Endothelial cell of umbilical vein (primary cell): ENCODE measurements at regions not wholly inside any gene's neighbourhood (a gene's known extent, or its start where the extent isn't known, plus 50 kb on each side); places are given as distances from the start of the nearest gene placed in this dataset.

Experiments used
- BruUV-seq: library from RNA; stranded (reverse); fragments of 400-500 nt; replicated peaks from 2 replicates; lab custom pipeline; 2021; lab: Mats Ljungman, UMichigan
- CTCF ChIA-PET: fragments of 300-600, 350-600 bp; sonication (Branson Sonifier 250); formaldehyde crosslinking; loops from one replicate; lab custom pipeline; 2021; ENCODE audit warnings: antibody characterized with exemption, inconsistent platforms; lab: Charles Lee
- POLR2A ChIA-PET: fragments of 300-600, 350-600 bp; sonication (Branson Sonifier 250); formaldehyde crosslinking; loops from one replicate; lab custom pipeline; 2021; ENCODE audit warnings: antibody characterized with exemption, inconsistent platforms; lab: Charles Lee
- DNase-seq: peaks from one replicate; pipeline ENCODE4 v3.0.0-alpha.2; 2011; ENCODE audit warnings: low read depth, low spot score
- FAIRE-seq: peaks from 2 replicates; lab custom pipeline; 2011; peaks lifted over from hg19 to GRCh38; lab: Jason Lieb, UNC
- H2AFZ ChIP-seq: 2 replicates; pipeline ENCODE4 v1.6.0; 2012; ENCODE audit warnings: low read depth, low read length, control low read depth, inconsistent platforms
- H3K27ac ChIP-seq: 2 replicates; pipeline ENCODE4 v1.5.1; 2011; ENCODE audit warnings: low read depth, mild to moderate bottlenecking, control low read depth, low read length, moderate library complexity; ENCODE audit not compliant: insufficient read depth
- H3K27me3 ChIP-seq, 2 experiments: 2 replicates each; pipeline versions ENCODE4 v1.6.0 to v1.6.1; 2011; ENCODE audit warnings: low read length in 2 of 2, mixed read lengths in 1 of 2; ENCODE audit not compliant: control insufficient read depth in 2 of 2, insufficient read depth in 2 of 2
- H3K36me3 ChIP-seq, 2 experiments: 2 replicates in 1 of 2; 3 replicates in 1 of 2; pipeline ENCODE4 v1.5.1; 2011; ENCODE audit warnings: low read length in 2 of 2, mild to moderate bottlenecking in 1 of 2, moderate library complexity in 1 of 2; ENCODE audit not compliant: control insufficient read depth in 2 of 2, insufficient read depth in 2 of 2; ENCODE audit errors: extremely low read depth in 1 of 2
- H3K4me1 ChIP-seq: 3 replicates; pipeline ENCODE4 v1.5.1; 2011; ENCODE audit warnings: mild to moderate bottlenecking, low read length; ENCODE audit not compliant: control insufficient read depth, insufficient read depth; ENCODE audit errors: extremely low read depth
- H3K4me2 ChIP-seq: 2 replicates; pipeline ENCODE4 v1.6.1; 2011; ENCODE audit warnings: low read length, control low read depth, mixed read lengths; ENCODE audit not compliant: insufficient read depth
- H3K4me3 ChIP-seq, 3 experiments: fragments of 200-600 bp in 1 of 3; sonication (generic), shearing (Covaris generic) in 1 of 3; replicated peaks in 1 of 3; 2 replicates each; pipeline ENCODE4 v1.5.1; 2011 to 2016; ENCODE audit warnings: control low read depth in 3 of 3, low read length in 3 of 3, mild to moderate bottlenecking in 2 of 3, inconsistent platforms in 1 of 3, low read depth in 1 of 3, moderate library complexity in 1 of 3; ENCODE audit not compliant: insufficient read depth in 1 of 3
- H3K79me2 ChIP-seq: 2 replicates; pipeline ENCODE4 v1.6.0; 2012; ENCODE audit warnings: low read length, inconsistent platforms; ENCODE audit not compliant: control insufficient read depth, insufficient read depth
- H3K9ac ChIP-seq: replicated peaks from 2 replicates; pipeline ENCODE3; 2011; ENCODE audit warnings: low read length, control low read depth; ENCODE audit not compliant: insufficient read depth; ENCODE audit errors: extremely low read depth
- H3K9me1 ChIP-seq: replicated peaks from 3 replicates; pipeline ENCODE4 v1.6.0; 2011; ENCODE audit warnings: mild to moderate bottlenecking, low read length; ENCODE audit not compliant: control insufficient read depth, insufficient read depth; ENCODE audit errors: extremely low read depth
- H3K9me3 ChIP-seq: replicated peaks from 2 replicates; pipeline ENCODE4 v1.5.1; 2012; ENCODE audit warnings: low read length, inconsistent platforms; ENCODE audit not compliant: control insufficient read depth, insufficient read depth
- H4K20me1 ChIP-seq: replicated peaks from 2 replicates; pipeline ENCODE3; 2011; ENCODE audit warnings: mild to moderate bottlenecking, low read length; ENCODE audit not compliant: control insufficient read depth, insufficient read depth; ENCODE audit errors: extremely low read depth
- CTCF ChIP-seq, 2 donors: IDR thresholded peaks; 1 replicate in 1 of 2; 2 replicates in 1 of 2; pipeline ENCODE4 v1.5.1; 2011; ENCODE audit warnings: low read length in 2 of 2, mild to moderate bottlenecking in 2 of 2, moderate library complexity in 2 of 2, control low read depth in 1 of 2, inconsistent platforms in 1 of 2, low read depth in 1 of 2; ENCODE audit not compliant: insufficient read depth in 1 of 2; ENCODE audit errors: extremely low read depth in 1 of 2
- EZH2 ChIP-seq: IDR thresholded peaks from 2 replicates; pipeline ENCODE4 v1.6.1; 2012; ENCODE audit warnings: borderline replicate concordance, low read depth, mild to moderate bottlenecking, moderate library complexity, low read length, inconsistent platforms; ENCODE audit not compliant: severe bottlenecking
- FOS ChIP-seq: IDR thresholded peaks from 2 replicates; pipeline ENCODE4 v1.6.1; 2011; ENCODE audit warnings: mild to moderate bottlenecking, low read length, moderate library complexity, borderline replicate concordance; ENCODE audit not compliant: insufficient read depth
- GATA2 ChIP-seq: IDR thresholded peaks from 2 replicates; pipeline ENCODE4 v1.7.0; 2011; ENCODE audit warnings: low read depth, mild to moderate bottlenecking, moderate library complexity, mixed read lengths, low read length; ENCODE audit not compliant: insufficient read length, insufficient read depth
- JUN ChIP-seq: IDR thresholded peaks from 2 replicates; pipeline ENCODE4 v1.6.1; 2011; ENCODE audit warnings: borderline replicate concordance, low read depth; ENCODE audit not compliant: insufficient read length, insufficient read depth
- MAX ChIP-seq: IDR thresholded peaks from 2 replicates; pipeline ENCODE4 v1.6.1; 2011; ENCODE audit not compliant: insufficient read depth, insufficient read length
- MYC ChIP-seq: IDR thresholded peaks from one replicate; pipeline ENCODE4 v1.6.1; 2011; ENCODE audit warnings: mild to moderate bottlenecking, low read depth, low read length
- POLR2A ChIP-seq: IDR thresholded peaks from 2 replicates; pipeline ENCODE4 v1.6.1; 2012; ENCODE audit warnings: low read depth, mild to moderate bottlenecking, control low read depth, low read length
- POLR2AphosphoS5 ChIP-seq: IDR thresholded peaks from 2 replicates; pipeline ENCODE4 v1.6.1; 2012; ENCODE audit warnings: low read depth, mild to moderate bottlenecking, control low read depth, low read length, moderate library complexity; ENCODE audit not compliant: insufficient read depth
- dilution Hi-C: fragments of 300-500 bp; cut with MboI; formaldehyde crosslinking; loops from one replicate; pipeline ENCODE4 v1.15.0; 2019; ENCODE audit warnings: low sequenced_read_pairs; ENCODE audit not compliant: extremely low pct_ligation_motif_present
- intact Hi-C: fragments of 100-400 bp; cut with micrococcal nuclease; formaldehyde crosslinking; loops from one replicate; pipeline ENCODE4 v1.10.0; 2022

- Histone ChIP-seq H3K9ac (no peak overlapping the region), H3K79me2 (no peaks in the 10 kb centered on the region), H3K36me3 (no peaks in the 10 kb centered on the region), H3K9me3 (no peaks in the 10 kb centered on the region), H3K4me1 (no peaks in the 10 kb centered on the region), H3K9me1 (no peaks in the 10 kb centered on the region), H3K4me3 (no peak overlapping the region), H3K4me2 (no peak overlapping the region), H3K27ac (no peak overlapping the region), H2AFZ (no peak overlapping the region), H3K27me3 (no peaks in the 10 kb centered on the region), H4K20me1 (no peaks in the 10 kb centered on the region)
- FAIRE-seq, result no peak
- ChIA-PET POLR2A (no interaction called here), CTCF (interaction anchor here (0.6 kb wide), 1 partner anchor 267 kb away, joined by 3 read pairs; no protein-coding TSS in a partner anchor)
- DNase-seq, result no peak
- intact Hi-C loops (no loop called here), dilution Hi-C loops (no loop called here)
- BruUV-seq, result no TSS peak
- TF ChIP-seq EZH2 (no peak), POLR2A (no peak), MAX (no peak), JUN (no peak), FOS (no peak), GATA2 (no peak), POLR2AphosphoS5 (no peak), MYC (no peak), CTCF (IDR thresholded peaks at IDR 0.05; ENCODE audit: extremely low read depth in 1 of 2, insufficient read depth in 1 of 2, low read depth in 1 of 2, low read length in 2 of 2) (no peak)
Measured at GRCh38 chr7:46279290-46279689, 358.2 kb upstream of the IGFBP3 start.
